Stimulated activated CD4-positive, alpha-beta T cell treated with anti-CD3 and anti-CD28 coated beads, Interleukin-12 subunit alpha, Interleukin-12 subunit beta, amount 100 ng/mL, for 24 hours (primary cell): ENCODE measurements at regions not wholly inside any gene's neighbourhood (a gene's known extent, or its start where the extent isn't known, plus 50 kb on each side); places are given as distances from the start of the nearest gene placed in this dataset.
"Not testable (repeated sequence)": the region's sequence is repeated elsewhere in the genome, so short reads cannot be mapped to it uniquely, and the experiment has no call there.

Experiments
- DNase-seq, 2 experiments: peaks; one replicate each; pipeline ENCODE4 v3.0.0-alpha.2; 2020; ENCODE audit warnings: low read depth in 2 of 2

- DNase-seq: no peak
Observed at GRCh38 chr16:51853586-51853985, 693.4 kb downstream of the TOX3 start.

- DNase-seq: no peak
Observed at GRCh38 chr16:51852892-51853291, 694.1 kb downstream of the TOX3 start.

GRCh38 chr16:51851111-51851510, 695.8 kb downstream of the TOX3 start:
- DNase-seq: no peak

- DNase-seq: no peak
Observed at GRCh38 chr16:51849715-51850114, 697.2 kb downstream of the TOX3 start.

GRCh38 chr16:51845586-51846305, 694.7 kb upstream of the SALL1 start:
- no peak for DNase-seq

GRCh38 chr16:51839727-51840462, 688.8 kb upstream of the SALL1 start:
- no peak for DNase-seq

- no peak for DNase-seq
Observed at GRCh38 chr16:51834794-51835193, 683.7 kb upstream of the SALL1 start.

- no peak for DNase-seq
Observed at GRCh38 chr16:51834133-51834532, 683.1 kb upstream of the SALL1 start.

- no peak for DNase-seq
Observed at GRCh38 chr16:51831595-51832367, 680.7 kb upstream of the SALL1 start.

- DNase-seq: not testable (repeated sequence)
Observed at GRCh38 chr16:51831034-51831433, 680.0 kb upstream of the SALL1 start.

GRCh38 chr16:51825779-51826178, 674.7 kb upstream of the SALL1 start:
- DNase-seq: no peak

- DNase-seq: no peak
Observed at GRCh38 chr16:51822471-51822870, 671.4 kb upstream of the SALL1 start.

- DNase-seq: no peak
Observed at GRCh38 chr16:51821527-51821926, 670.5 kb upstream of the SALL1 start.

- DNase-seq: no peak
Observed at GRCh38 chr16:51820176-51820575, 669.1 kb upstream of the SALL1 start.

- DNase-seq: peak in 1 of 2 experiments; percentile 10
Observed at GRCh38 chr16:51818342-51818944, 667.4 kb upstream of the SALL1 start.

GRCh38 chr16:51816929-51817328, 665.9 kb upstream of the SALL1 start:
- DNase-seq: no peak

GRCh38 chr16:51815523-51815922, 664.5 kb upstream of the SALL1 start:
- DNase-seq: no peak

- DNase-seq: no peak
Observed at GRCh38 chr16:51814617-51815016, 663.5 kb upstream of the SALL1 start.

- DNase-seq: no peak
Observed at GRCh38 chr16:51813609-51814008, 662.5 kb upstream of the SALL1 start.

GRCh38 chr16:51812945-51813344, 661.9 kb upstream of the SALL1 start:
- no peak for DNase-seq

- no peak for DNase-seq
Observed at GRCh38 chr16:51807551-51807950, 656.5 kb upstream of the SALL1 start.

GRCh38 chr16:51801635-51802034, 650.6 kb upstream of the SALL1 start:
- no peak for DNase-seq
